GM12865 (cell line): ENCODE measurements at regions not wholly inside any gene's neighbourhood (a gene's known extent, or its start where the extent isn't known, plus 50 kb on each side); places are given as distances from the start of the nearest gene placed in this dataset.
A peak's percentile ranks its signal among the peaks of the same experiment; 100 is the strongest.

Source experiments
- DNase-seq: peaks from one replicate; pipeline ENCODE4 v3.0.0; 2010; ENCODE audit warnings: low read depth
- H3K4me3 ChIP-seq: 2 replicates; pipeline ENCODE4 v1.5.1; 2011; ENCODE audit warnings: mild to moderate bottlenecking, low read depth, low read length, control low read depth
- CTCF ChIP-seq: IDR thresholded peaks from 2 replicates; pipeline ENCODE4 v1.5.1; 2011; ENCODE audit warnings: low read length, control low read depth, low read depth, inconsistent platforms; ENCODE audit not compliant: insufficient read depth; ENCODE audit errors: missing control alignments

GRCh38 chr3:152058856-152059255 is 185.4 kb downstream of the SUCNR1 start:
- no peak overlapping the region for H3K4me3 ChIP-seq
- no peak for TF ChIP-seq CTCF
- DNase-seq: no peak

GRCh38 chr3:152060701-152061100 is 187.3 kb downstream of the SUCNR1 start:
- no peak overlapping the region for H3K4me3 ChIP-seq
- no peak for TF ChIP-seq CTCF
- no peak for DNase-seq

GRCh38 chr3:152061296-152061695 is 187.9 kb downstream of the SUCNR1 start:
- TF ChIP-seq CTCF: no peak
- no peak for DNase-seq
- no peak overlapping the region for H3K4me3 ChIP-seq

GRCh38 chr3:152069871-152070270 is 196.4 kb downstream of the SUCNR1 start:
- no peak for DNase-seq
- TF ChIP-seq CTCF: no peak
- no peak overlapping the region for H3K4me3 ChIP-seq

GRCh38 chr3:152071315-152071714 is 197.4 kb upstream of the MBNL1 start:
- no peak overlapping the region for H3K4me3 ChIP-seq
- TF ChIP-seq CTCF: no peak
- no peak for DNase-seq

- TF ChIP-seq CTCF: peak; percentile 39
- no peak overlapping the region for H3K4me3 ChIP-seq
- peak; percentile 57 for DNase-seq
Measured at GRCh38 chr3:152071924-152072323, 196.8 kb upstream of the MBNL1 start.

GRCh38 chr3:152073267-152073666 is 195.5 kb upstream of the MBNL1 start:
- H3K4me3 ChIP-seq: no peak overlapping the region
- no peak for DNase-seq
- TF ChIP-seq CTCF: no peak
